ENCODE measurements at regions not wholly inside any gene's neighbourhood (a gene's known extent, or its start where the extent isn't known, plus 50 kb on each side); places are given as distances from the start of the nearest gene placed in this dataset.

DNA sequence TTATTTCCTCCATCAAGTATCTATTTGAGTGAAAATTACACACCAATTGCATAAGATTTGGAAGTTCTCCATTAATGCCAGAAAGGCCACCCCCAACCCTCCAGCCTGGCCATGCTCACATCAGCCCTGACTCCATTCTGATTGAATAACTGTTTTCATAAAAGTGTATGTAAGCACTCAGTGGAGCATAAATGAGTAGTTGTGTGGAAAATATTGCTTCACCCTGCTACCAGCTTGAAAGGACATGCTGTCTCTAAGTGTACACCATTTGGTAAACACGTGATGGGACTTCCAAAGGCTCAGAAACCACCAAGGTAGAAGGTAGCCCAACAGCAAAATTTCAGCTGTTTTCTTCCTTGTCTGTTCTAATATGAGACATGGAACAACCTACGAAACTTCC, 393.8 kb downstream of the ZNF385D start:
- intact Hi-C loops (cut with DNase I; ENCODE audit: low total_unique reads): no loop called here
- no peak for TF ChIP-seq POLR2AphosphoS5 (IDR thresholded peaks at IDR 0.05)
- TF ChIP-seq, protein P1, sequence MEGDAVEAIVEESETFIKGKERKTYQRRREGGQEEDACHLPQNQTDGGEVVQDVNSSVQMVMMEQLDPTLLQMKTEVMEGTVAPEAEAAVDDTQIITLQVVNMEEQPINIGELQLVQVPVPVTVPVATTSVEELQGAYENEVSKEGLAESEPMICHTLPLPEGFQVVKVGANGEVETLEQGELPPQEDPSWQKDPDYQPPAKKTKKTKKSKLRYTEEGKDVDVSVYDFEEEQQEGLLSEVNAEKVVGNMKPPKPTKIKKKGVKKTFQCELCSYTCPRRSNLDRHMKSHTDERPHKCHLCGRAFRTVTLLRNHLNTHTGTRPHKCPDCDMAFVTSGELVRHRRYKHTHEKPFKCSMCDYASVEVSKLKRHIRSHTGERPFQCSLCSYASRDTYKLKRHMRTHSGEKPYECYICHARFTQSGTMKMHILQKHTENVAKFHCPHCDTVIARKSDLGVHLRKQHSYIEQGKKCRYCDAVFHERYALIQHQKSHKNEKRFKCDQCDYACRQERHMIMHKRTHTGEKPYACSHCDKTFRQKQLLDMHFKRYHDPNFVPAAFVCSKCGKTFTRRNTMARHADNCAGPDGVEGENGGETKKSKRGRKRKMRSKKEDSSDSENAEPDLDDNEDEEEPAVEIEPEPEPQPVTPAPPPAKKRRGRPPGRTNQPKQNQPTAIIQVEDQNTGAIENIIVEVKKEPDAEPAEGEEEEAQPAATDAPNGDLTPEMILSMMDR (IDR thresholded peaks at IDR 0.05 in 8 of 11, conservative IDR thresholded peaks at IDR 0.05 in 3 of 11): no peak
- no peak for TF ChIP-seq POLR2A (IDR thresholded peaks at IDR 0.05)
- DNase-seq: no peak

DNA sequence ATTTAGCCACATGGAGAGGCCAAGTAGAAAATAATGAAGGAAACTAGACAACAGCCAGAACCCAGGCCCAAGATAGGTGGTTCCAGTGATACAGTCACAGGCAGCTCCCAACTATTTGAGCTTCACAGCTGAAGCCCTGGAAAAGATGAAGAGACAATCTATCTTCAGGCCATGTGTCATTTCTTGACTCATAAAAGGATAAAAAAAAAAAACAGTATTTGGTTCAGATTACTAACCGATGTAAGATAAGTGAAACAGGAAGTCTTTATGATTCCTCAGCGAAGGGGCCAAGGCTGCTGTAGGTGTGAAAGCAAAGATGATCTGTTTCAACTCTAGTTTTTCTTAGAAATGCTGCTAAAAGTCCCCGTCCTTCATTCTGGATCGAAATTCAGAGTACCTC, 394.6 kb downstream of the ZNF385D start:
- Histone ChIP-seq H3K9me3 (peaks cover 0 to 27% (median 8%) of the 10 kb centered on the region in 8 donors), H3K4me3 (no peak overlapping the region), H3K27ac (no peak overlapping the region), H3K36me3 (no peaks in the 10 kb centered on the region), H3K27me3 (replicated peaks in 1 of 7) (no peaks in the 10 kb centered on the region), H3K4me1 (no peaks in the 10 kb centered on the region)
- 67 to 75% (median 72%) methylated on average over 4 of the region's 4 CpGs for WGBS, 5 donors
- no peak for DNase-seq
- no peak for TF ChIP-seq POLR2A (IDR thresholded peaks at IDR 0.05)
- TF ChIP-seq, protein P1 (IDR thresholded peaks at IDR 0.05 in 8 of 11, conservative IDR thresholded peaks at IDR 0.05 in 3 of 11): no peak
- TF ChIP-seq POLR2AphosphoS5 (IDR thresholded peaks at IDR 0.05): no peak
- intact Hi-C loops (cut with DNase I; ENCODE audit: low total_unique reads): no loop called here

More for the DNA sequence above, 393.8 kb downstream of the ZNF385D start:
- no peaks in the 10 kb centered on the region for H3K4me1 ChIP-seq
- WGBS, 5 donors: 70 to 89% (median 75%) methylated on average over 2 of the region's 2 CpGs
- no peaks in the 10 kb centered on the region for H3K36me3 ChIP-seq
- H3K4me3 ChIP-seq: no peak overlapping the region
- H3K27me3 ChIP-seq (replicated peaks in 1 of 7): no peaks in the 10 kb centered on the region
- H3K9me3 ChIP-seq: peaks cover 0 to 30% (median 8%) of the 10 kb centered on the region in 8 donors
- no peak overlapping the region for H3K27ac ChIP-seq

GRCh38 chr3:21345382-21345976, 405.5 kb downstream of the ZNF385D start:
- TF ChIP-seq POLR2A (IDR thresholded peaks at IDR 0.05): no peak
- TF ChIP-seq, protein P1 (IDR thresholded peaks at IDR 0.05 in 8 of 11, conservative IDR thresholded peaks at IDR 0.05 in 3 of 11): no peak
- no peak for TF ChIP-seq POLR2AphosphoS5 (IDR thresholded peaks at IDR 0.05)

DNA sequence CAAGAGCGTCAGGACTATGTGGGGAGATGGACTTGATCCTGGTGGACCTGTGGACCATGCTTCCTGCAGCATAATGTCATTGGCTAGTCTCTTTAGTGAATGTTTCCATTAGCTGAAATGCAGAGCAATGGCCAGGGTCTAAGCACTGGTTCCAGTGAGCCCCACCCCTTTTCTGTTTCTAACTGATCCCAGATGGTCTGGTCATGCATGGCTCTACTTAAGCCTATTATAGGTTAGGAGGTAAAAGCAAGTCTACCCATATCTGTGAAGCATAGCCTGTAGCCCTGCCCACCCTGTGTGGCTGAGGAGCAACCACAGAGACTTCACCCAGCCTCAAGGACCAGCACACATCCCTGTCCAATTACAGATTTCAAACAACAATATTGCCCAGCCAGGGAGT, 419.2 kb downstream of the ZNF385D start:
- Histone ChIP-seq H3K9me3 (peaks cover 0 to 7% (median 0%) of the 10 kb centered on the region in 8 donors), H3K27ac (no peak overlapping the region), H3K4me3 (no peak overlapping the region), H3K4me1 (no peaks in the 10 kb centered on the region), H3K27me3 (replicated peaks in 1 of 7) (no peaks in the 10 kb centered on the region), H3K36me3 (no peaks in the 10 kb centered on the region)
- 78 to 100% (median 90%) methylated on average over 1 of the region's 1 CpG for WGBS, 5 donors
- no peak for DNase-seq
- intact Hi-C loops (cut with DNase I; ENCODE audit: low total_unique reads): no loop called here
- TF ChIP-seq, protein P1 (IDR thresholded peaks at IDR 0.05 in 8 of 11, conservative IDR thresholded peaks at IDR 0.05 in 3 of 11): no peak
- TF ChIP-seq POLR2A (IDR thresholded peaks at IDR 0.05) (no peak), POLR2AphosphoS5 (IDR thresholded peaks at IDR 0.05) (no peak)

More at GRCh38 chr3:21345382-21345976, 405.5 kb downstream of the ZNF385D start:
- H3K27me3 ChIP-seq (replicated peaks in 1 of 7): no peaks in the 10 kb centered on the region
- H3K4me1 ChIP-seq: no peaks in the 10 kb centered on the region
- no peak for DNase-seq
- H3K9me3 ChIP-seq: peaks cover 0 to 11% (median 0%) of the 10 kb centered on the region in 8 donors
- no peak overlapping the region for H3K4me3 ChIP-seq
- intact Hi-C loops (cut with DNase I; ENCODE audit: low total_unique reads): no loop called here
- no peak overlapping the region for H3K27ac ChIP-seq
- 57 to 77% (median 67%) methylated on average over 7 of the region's 7 CpGs for WGBS, 5 donors
- H3K36me3 ChIP-seq: no peaks in the 10 kb centered on the region

All from spleen (tissue), 11 donors.